HG03135 (cell line): ENCODE measurements at regions not wholly inside any gene's neighbourhood (a gene's known extent, or its start where the extent isn't known, plus 50 kb on each side); places are given as distances from the start of the nearest gene placed in this dataset.

ENCODE experiments used
- ATAC-seq: cut with Tn5 transposase; IDR thresholded peaks from one replicate; pipeline ENCODE4 v1.9.1; 2021; ENCODE audit warnings: mild to moderate bottlenecking, moderate library complexity; ENCODE audit not compliant: unreplicated experiment

DNA sequence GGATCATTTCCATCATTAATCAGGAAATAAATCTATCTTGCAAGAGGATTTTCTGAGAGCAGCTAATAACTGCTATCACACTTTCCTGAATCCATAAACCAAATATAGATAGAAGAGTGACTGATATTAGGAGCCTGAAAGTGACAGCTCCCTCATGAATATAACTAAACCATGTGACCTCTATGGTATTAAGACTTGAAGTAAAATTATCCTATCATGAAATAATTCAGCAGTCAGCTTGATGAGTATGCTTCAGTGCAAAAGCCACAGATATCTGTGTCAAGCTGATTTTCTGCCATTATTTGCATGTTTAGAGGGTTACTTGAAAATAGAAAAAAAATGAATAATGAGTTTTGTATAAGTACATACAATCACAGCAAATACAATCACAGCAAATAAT is 80.1 kb upstream of the PPP1R3A start:
- ATAC-seq = no peak

DNA sequence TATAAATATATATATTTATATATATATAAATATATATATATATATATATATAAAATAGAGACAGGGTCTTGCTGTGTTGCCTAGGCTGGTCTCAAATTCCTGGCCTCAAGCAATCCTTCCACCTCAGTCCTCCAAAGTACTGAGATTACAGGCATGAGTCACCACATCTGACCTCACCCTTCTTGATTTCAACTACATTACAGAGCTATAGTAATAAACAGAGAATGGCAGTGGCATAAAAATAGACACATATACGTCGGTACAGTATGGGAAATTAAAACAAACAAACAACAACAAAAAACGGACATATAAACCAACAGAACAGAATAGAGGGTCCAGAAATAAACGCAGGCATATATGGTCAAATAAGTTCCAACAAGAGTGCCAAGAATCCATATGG is 77.6 kb upstream of the PPP1R3A start:
- ATAC-seq = no peak

DNA sequence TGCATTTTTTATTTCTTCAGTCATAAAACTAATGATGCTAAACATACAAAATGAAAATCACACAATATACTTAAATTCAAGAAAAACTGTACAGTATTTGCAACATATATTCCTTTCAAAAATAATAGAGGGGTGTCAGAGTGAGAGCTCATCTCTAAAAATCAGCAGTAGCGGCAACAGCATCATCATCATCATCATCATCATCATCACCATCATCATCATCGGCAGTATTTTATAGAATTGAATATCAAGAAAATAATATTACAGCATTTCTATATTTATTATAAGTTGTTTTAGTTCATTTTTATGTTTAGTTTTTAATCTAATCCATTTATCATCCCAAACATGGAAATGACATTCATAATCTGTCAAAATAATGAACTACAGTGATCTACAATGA is 67.4 kb upstream of the PPP1R3A start:
- no peak for ATAC-seq

DNA sequence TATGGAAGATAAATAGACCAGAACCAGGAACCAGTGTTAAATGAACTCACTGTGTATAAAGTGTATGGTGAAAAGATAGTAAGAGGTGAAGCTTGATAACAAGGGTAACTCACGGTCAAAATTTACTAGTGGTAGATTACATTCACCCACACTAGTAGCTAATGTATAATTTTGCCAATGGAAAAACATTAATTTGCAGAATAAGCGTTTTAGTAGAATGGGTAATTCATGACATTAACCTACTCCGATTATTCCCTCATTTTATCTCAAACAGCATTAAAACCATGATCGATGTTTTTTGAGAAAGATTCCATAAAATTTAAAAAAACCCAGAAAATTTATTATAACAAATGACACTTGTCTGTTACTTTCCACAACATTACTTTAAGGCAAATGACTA is 57.7 kb upstream of the PPP1R3A start:
- no peak for ATAC-seq

DNA sequence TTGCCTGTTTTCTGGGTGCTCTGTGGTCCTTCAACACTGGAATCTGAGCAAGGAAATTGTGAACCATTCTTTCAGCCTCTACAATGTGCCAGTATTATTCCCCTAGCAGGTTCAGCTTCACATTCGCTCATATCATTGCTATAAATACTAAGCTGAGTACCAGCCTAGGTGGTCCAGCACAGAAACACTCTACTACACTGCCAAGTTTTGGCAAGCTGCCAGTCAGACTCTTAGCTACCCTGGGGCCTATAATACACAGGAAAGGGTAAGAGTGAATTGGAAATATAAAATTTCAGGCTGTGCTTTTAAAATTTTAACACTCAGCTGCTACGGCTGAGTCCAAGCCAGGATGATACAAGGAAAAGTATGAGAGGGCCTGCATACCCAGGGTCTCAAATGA is 49.9 kb upstream of the PPP1R3A start:
- no peak for ATAC-seq
